ENCODE measurements at regions not wholly inside any gene's neighbourhood (a gene's known extent, or its start where the extent isn't known, plus 50 kb on each side); places are given as distances from the start of the nearest gene placed in this dataset.

- TF ChIP-seq, protein P1, sequence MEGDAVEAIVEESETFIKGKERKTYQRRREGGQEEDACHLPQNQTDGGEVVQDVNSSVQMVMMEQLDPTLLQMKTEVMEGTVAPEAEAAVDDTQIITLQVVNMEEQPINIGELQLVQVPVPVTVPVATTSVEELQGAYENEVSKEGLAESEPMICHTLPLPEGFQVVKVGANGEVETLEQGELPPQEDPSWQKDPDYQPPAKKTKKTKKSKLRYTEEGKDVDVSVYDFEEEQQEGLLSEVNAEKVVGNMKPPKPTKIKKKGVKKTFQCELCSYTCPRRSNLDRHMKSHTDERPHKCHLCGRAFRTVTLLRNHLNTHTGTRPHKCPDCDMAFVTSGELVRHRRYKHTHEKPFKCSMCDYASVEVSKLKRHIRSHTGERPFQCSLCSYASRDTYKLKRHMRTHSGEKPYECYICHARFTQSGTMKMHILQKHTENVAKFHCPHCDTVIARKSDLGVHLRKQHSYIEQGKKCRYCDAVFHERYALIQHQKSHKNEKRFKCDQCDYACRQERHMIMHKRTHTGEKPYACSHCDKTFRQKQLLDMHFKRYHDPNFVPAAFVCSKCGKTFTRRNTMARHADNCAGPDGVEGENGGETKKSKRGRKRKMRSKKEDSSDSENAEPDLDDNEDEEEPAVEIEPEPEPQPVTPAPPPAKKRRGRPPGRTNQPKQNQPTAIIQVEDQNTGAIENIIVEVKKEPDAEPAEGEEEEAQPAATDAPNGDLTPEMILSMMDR (IDR thresholded peaks at IDR 0.05) = peak; percentile 97
- peak; percentile 96 for DNase-seq
- Mint-ChIP-seq H3K4me3 (peak overlapping the region; percentile 72), H3K27ac (no peak overlapping the region), H3K9me3 (no peaks in the 10 kb centered on the region), H3K4me1 (ENCODE audit: low read depth) (peaks cover 23% of the 10 kb centered on the region), H3K36me3 (ENCODE audit: low read depth) (no peaks in the 10 kb centered on the region), H3K27me3 (no peaks in the 10 kb centered on the region)
- ChIA-PET CTCF (interaction anchor here (0.6 to 9.5 kb wide), 63 partner anchors 9 to 606 kb away, joined by 3 to 236 read pairs (median 4); partner anchors contain the start of genes KATNAL1 and UBL3), POLR2A (interaction anchor here (0.5 to 1.6 kb wide), 9 partner anchors 17 to 355 kb away, joined by 3 to 10 read pairs (median 3); no protein-coding TSS in a partner anchor)
- ATAC-seq = peak; percentile 91
- intact Hi-C loops (cut with micrococcal nuclease) = loop anchor here (5.0 to 10.0 kb wide), 3 partner anchors 180 to 342 kb away; no protein-coding TSS in a partner anchor
Observed at GRCh38 chr13:30114571-30115256, 192.6 kb downstream of the KATNAL1 start.

DNA sequence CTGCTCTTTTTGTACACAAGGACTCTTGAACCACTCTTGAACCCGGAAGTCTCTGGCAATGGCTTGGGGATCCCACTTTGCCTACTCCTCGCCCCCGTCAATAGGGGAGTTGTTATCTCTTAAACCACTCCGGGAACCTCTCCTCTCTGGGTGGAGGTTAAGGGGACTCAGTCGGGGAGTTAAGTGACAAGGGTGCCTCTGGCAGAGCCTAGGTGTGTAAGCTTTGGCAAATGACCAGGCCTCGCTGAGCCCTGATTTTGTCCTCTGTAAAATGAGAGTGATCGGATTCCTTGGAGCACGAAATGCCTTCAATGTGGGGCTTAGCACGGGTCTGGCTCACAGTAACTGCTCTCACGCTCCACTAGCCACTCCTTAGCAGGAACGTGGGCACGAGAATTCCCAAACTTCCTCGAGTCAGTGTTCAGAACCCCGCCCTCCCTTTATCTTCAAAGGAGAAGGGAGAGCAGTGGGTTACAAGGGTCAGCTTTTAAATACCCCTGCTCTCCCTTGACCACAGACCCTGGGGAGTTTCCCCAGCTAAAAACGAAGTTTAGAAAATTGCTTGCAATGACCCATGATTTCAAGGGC, 193.3 kb downstream of the KATNAL1 start:
- Mint-ChIP-seq H3K9me3 (no peaks in the 10 kb centered on the region), H3K27ac (no peak overlapping the region), H3K4me3 (peak overlapping the region; percentile 72), H3K36me3 (ENCODE audit: low read depth) (no peaks in the 10 kb centered on the region), H3K27me3 (no peaks in the 10 kb centered on the region), H3K4me1 (ENCODE audit: low read depth) (peaks cover 17% of the 10 kb centered on the region)
- no peak for DNase-seq
- ChIA-PET CTCF (interaction anchor here (0.7 to 9.5 kb wide), 35 partner anchors 8 to 606 kb away, joined by 3 to 236 read pairs (median 6); partner anchors contain the start of gene UBL3), POLR2A (interaction anchor here (0.6 to 1.6 kb wide), 4 partner anchors 176 to 355 kb away, joined by 3 to 10 read pairs (median 3); no protein-coding TSS in a partner anchor)
- intact Hi-C loops (cut with micrococcal nuclease) = loop anchor here (5.0 to 10.0 kb wide), 3 partner anchors 179 to 342 kb away; no protein-coding TSS in a partner anchor
- TF ChIP-seq, protein P1 (IDR thresholded peaks at IDR 0.05) = no peak
- ATAC-seq = no peak

DNA sequence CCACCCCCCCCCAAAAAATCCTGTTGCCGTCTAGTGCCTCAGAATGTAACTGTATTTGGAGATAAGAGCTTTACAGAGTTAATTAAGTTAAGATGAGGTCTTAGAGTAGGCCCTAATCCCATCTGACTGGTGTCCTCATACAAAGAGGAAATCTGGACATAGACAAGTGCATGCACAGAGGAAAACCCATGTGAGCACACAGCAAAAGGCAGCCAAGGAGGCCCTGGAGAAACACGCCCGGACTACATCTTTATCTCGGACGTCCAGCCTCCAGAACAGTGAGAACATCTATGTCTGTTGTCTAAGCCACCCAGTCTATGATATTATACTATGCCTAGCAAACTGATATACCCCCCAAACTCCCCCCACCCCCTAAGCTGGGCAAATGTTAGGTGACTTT, 193.8 kb downstream of the KATNAL1 start:
- ChIA-PET POLR2A (interaction anchor here (0.7 kb wide), 1 partner anchor 177 kb away, joined by 3 read pairs; no protein-coding TSS in a partner anchor), CTCF (interaction anchor here (0.9 to 9.5 kb wide), 26 partner anchors 10 to 610 kb away, joined by 3 to 236 read pairs (median 6); partner anchors contain the start of genes UBL3 and USPL1)
- Mint-ChIP-seq H3K27me3 (no peaks in the 10 kb centered on the region), H3K4me3 (no peak overlapping the region), H3K27ac (no peak overlapping the region), H3K4me1 (ENCODE audit: low read depth) (peaks cover 16% of the 10 kb centered on the region), H3K9me3 (no peaks in the 10 kb centered on the region), H3K36me3 (ENCODE audit: low read depth) (no peaks in the 10 kb centered on the region)
- DNase-seq (no peak), ATAC-seq (no peak)
- intact Hi-C loops (cut with micrococcal nuclease) = loop anchor here (5.0 to 10.0 kb wide), 3 partner anchors 179 to 341 kb away; no protein-coding TSS in a partner anchor
- TF ChIP-seq, protein P1 (IDR thresholded peaks at IDR 0.05) = no peak

DNA sequence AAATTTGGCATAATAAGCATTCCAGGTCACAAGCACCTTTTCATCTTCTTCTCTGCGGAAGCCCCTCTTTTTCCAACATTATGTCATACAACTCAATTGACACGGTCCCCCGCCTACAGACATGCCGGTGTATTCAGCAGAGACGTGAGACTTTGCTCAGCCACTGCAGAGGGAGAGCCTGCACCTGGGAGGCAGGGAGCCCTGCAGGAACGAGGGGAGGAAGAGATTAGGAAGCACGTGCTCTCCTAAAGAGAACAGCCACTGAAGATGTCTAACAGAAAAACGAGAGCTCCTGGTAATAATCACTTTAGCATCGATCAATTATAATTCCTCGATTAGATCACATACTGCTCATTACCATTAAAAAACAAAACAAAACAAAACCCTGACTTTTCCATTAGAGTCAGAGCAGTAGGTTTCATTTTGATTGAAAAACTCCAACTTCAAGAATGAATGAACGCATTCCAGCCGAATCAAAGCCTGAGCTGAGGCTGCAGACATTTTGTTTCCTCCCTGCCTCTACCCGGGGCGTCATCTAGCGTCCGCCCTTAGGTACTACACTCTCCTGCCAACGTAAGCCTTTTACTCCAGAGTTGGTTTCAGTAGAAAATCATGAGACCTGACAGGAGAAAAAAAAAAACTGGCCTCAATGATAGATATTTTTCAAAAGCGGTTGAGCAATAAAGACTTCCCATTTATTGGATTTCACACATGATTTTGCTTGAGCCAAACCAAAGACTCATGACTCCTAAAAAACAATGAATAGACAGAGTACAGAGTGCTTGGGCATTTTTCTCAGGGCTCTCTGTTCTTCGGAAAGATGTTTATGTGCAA, 194.5 kb downstream of the KATNAL1 start:
- Mint-ChIP-seq H3K27me3 (no peaks in the 10 kb centered on the region), H3K27ac (no peak overlapping the region), H3K4me3 (peak overlapping the region; percentile 54)

More for the DNA sequence above, 194.5 kb downstream of the KATNAL1 start:
- peak; percentile 78 for ATAC-seq
- TF ChIP-seq, protein P1 (IDR thresholded peaks at IDR 0.05) = peak; percentile 98
- Mint-ChIP-seq H3K9me3 (no peaks in the 10 kb centered on the region), H3K4me1 (ENCODE audit: low read depth) (peaks cover 16% of the 10 kb centered on the region), H3K36me3 (ENCODE audit: low read depth) (no peaks in the 10 kb centered on the region)
- ChIA-PET CTCF (interaction anchor here (0.6 to 9.5 kb wide), 51 partner anchors 9 to 657 kb away, joined by 3 to 236 read pairs (median 4); partner anchors contain the start of genes UBL3 and USPL1), POLR2A (interaction anchor here (0.7 kb wide), 1 partner anchor 177 kb away, joined by 3 read pairs; no protein-coding TSS in a partner anchor)
- intact Hi-C loops (cut with micrococcal nuclease) = loop anchor here (5.0 to 10.0 kb wide), 3 partner anchors 178 to 341 kb away; no protein-coding TSS in a partner anchor
- DNase-seq = peak; percentile 85

Measured in activated CD8-positive, alpha-beta T cell treated with anti-CD3 and anti-CD28 coated beads for 36 hours (primary cell).